ENCODE measurements at regions not wholly inside any gene's neighbourhood (a gene's known extent, or its start where the extent isn't known, plus 50 kb on each side); places are given as distances from the start of the nearest gene placed in this dataset.

- CTCF ChIA-PET = interaction anchor here (0.5 kb wide), 1 partner anchor 191 kb away, joined by 3 read pairs; no protein-coding TSS in a partner anchor
- no peak for FAIRE-seq
- DNase-seq (ENCODE audit: low read depth, low spot score) = no peak
Measured at GRCh38 chr10:131396121-131397050, 84.9 kb upstream of the TCERG1L start.

More at GRCh38 chr10:131396121-131397050, 84.9 kb upstream of the TCERG1L start:
- no TSS peak for BruUV-seq (replicated peaks)
- no peaks in the 10 kb centered on the region for H3K9me1 ChIP-seq (replicated peaks; ENCODE audit: control insufficient read depth, extremely low read depth, insufficient read depth, low read length)
- no peak overlapping the region for H3K4me2 ChIP-seq (ENCODE audit: insufficient read depth, low read length)
- no peak overlapping the region for H3K27ac ChIP-seq (ENCODE audit: insufficient read depth, low read depth, low read length)
- H3K9ac ChIP-seq (replicated peaks; ENCODE audit: extremely low read depth, insufficient read depth, low read length) = no peak overlapping the region
- intact Hi-C loops (cut with micrococcal nuclease) (no loop called here), dilution Hi-C loops (cut with MboI; ENCODE audit: extremely low pct_ligation_motif_present, low sequenced_read_pairs) (no loop called here)
- TF ChIP-seq CTCF (IDR thresholded peaks at IDR 0.05; ENCODE audit: extremely low read depth in 1 of 2, insufficient read depth in 1 of 2, low read depth in 1 of 2, low read length in 2 of 2) = no peak
- TF ChIP-seq FOS (IDR thresholded peaks at IDR 0.05; ENCODE audit: borderline replicate concordance, insufficient read depth, low read length) = no peak
- no peak for TF ChIP-seq JUN (IDR thresholded peaks at IDR 0.05; ENCODE audit: borderline replicate concordance, insufficient read depth, insufficient read length, low read depth)
- no peak for TF ChIP-seq EZH2 (IDR thresholded peaks at IDR 0.05; ENCODE audit: borderline replicate concordance, low read depth, low read length, severe bottlenecking)
- H2AFZ ChIP-seq (ENCODE audit: low read depth, low read length) = no peak overlapping the region
- no peaks in the 10 kb centered on the region for H4K20me1 ChIP-seq (replicated peaks; ENCODE audit: control insufficient read depth, extremely low read depth, insufficient read depth, low read length)
- no peaks in the 10 kb centered on the region for H3K36me3 ChIP-seq (ENCODE audit: control insufficient read depth in 2 of 2, extremely low read depth in 1 of 2, insufficient read depth in 2 of 2, low read length in 2 of 2)
- H3K79me2 ChIP-seq (ENCODE audit: control insufficient read depth, insufficient read depth, low read length) = no peaks in the 10 kb centered on the region
- POLR2A ChIA-PET = no interaction called here
- H3K4me1 ChIP-seq (ENCODE audit: control insufficient read depth, extremely low read depth, insufficient read depth, low read length) = no peaks in the 10 kb centered on the region
- H3K4me3 ChIP-seq (replicated peaks in 1 of 3; ENCODE audit: insufficient read depth in 1 of 3, low read depth in 1 of 3, low read length in 3 of 3) = no peak overlapping the region
- H3K27me3 ChIP-seq (ENCODE audit: control insufficient read depth in 2 of 2, insufficient read depth in 2 of 2, low read length in 2 of 2) = no peaks in the 10 kb centered on the region
- peaks cover 7% of the 10 kb centered on the region for H3K9me3 ChIP-seq (replicated peaks; ENCODE audit: control insufficient read depth, insufficient read depth, low read length)
